H9 (cell line): ENCODE measurements at regions not wholly inside any gene's neighbourhood (a gene's known extent, or its start where the extent isn't known, plus 50 kb on each side); places are given as distances from the start of the nearest gene placed in this dataset.
A peak's percentile ranks its signal among the peaks of the same experiment; 100 is the strongest.

ENCODE experiments used
- DNase-seq: peaks from one replicate; pipeline ENCODE4 v3.0.0-alpha.2; 2017
- H2AFZ ChIP-seq: one replicate; pipeline ENCODE4 v1.6.1; 2013; ENCODE audit warnings: mild to moderate bottlenecking, low read length, control low read depth, moderate library complexity
- H2AK5ac ChIP-seq: 2 replicates; pipeline ENCODE4 v1.6.1; 2013; ENCODE audit warnings: low read length, control low read depth, mixed read lengths; ENCODE audit not compliant: insufficient read length
- H2BK120ac ChIP-seq: one replicate; pipeline ENCODE4 v1.6.1; 2013; ENCODE audit warnings: low read depth, mild to moderate bottlenecking, low read length, control low read depth, inconsistent platforms; ENCODE audit not compliant: poor library complexity, severe bottlenecking
- H2BK12ac ChIP-seq: 2 replicates; pipeline ENCODE4 v1.6.1; 2013; ENCODE audit warnings: low read length, control low read depth, mixed read lengths, low read depth; ENCODE audit not compliant: insufficient read length
- H2BK15ac ChIP-seq: 2 replicates; pipeline ENCODE4 v1.6.1; 2013; ENCODE audit warnings: low read depth, low read length, control low read depth
- H2BK20ac ChIP-seq: one replicate; pipeline ENCODE4 v1.6.1; 2013; ENCODE audit warnings: low read depth, mild to moderate bottlenecking, low read length, control low read depth, inconsistent platforms; ENCODE audit not compliant: poor library complexity, severe bottlenecking
- H2BK5ac ChIP-seq: 2 replicates; pipeline ENCODE4 v1.6.1; 2013; ENCODE audit warnings: low read length, control low read depth, mixed read lengths; ENCODE audit not compliant: insufficient read length
- H3K14ac ChIP-seq: 2 replicates; pipeline ENCODE4 v1.6.1; 2013; ENCODE audit warnings: low read length, control low read depth; ENCODE audit not compliant: insufficient read depth
- H3K18ac ChIP-seq: 2 replicates; pipeline ENCODE4 v1.6.1; 2013; ENCODE audit warnings: low read depth, mild to moderate bottlenecking, mixed read lengths, low read length, control low read depth; ENCODE audit not compliant: insufficient read length
- H3K23ac ChIP-seq: 2 replicates; pipeline ENCODE4 v1.6.1; 2013; ENCODE audit warnings: low read length, control low read depth, mixed read lengths, low read depth; ENCODE audit not compliant: insufficient read length
- H3K23me2 ChIP-seq: 2 replicates; pipeline ENCODE4 v1.6.1; 2013; ENCODE audit warnings: low read depth, mild to moderate bottlenecking, mixed read lengths, low read length, control low read depth; ENCODE audit not compliant: insufficient read length, poor library complexity, severe bottlenecking
- H3K27ac ChIP-seq: 2 replicates; pipeline ENCODE4 v1.5.1; 2013; ENCODE audit warnings: low read length, control low read depth, mixed read lengths, low read depth; ENCODE audit not compliant: insufficient read length
- H3K27me3 ChIP-seq: 2 replicates; pipeline ENCODE4 v1.6.1; 2013; ENCODE audit warnings: low read length, control low read depth, inconsistent platforms; ENCODE audit not compliant: insufficient read depth
- H3K4ac ChIP-seq: 2 replicates; pipeline ENCODE4 v1.6.1; 2013; ENCODE audit warnings: low read depth, mild to moderate bottlenecking, control low read depth, inconsistent platforms, low read length, moderate library complexity
- H3K4me1 ChIP-seq: 2 replicates; pipeline ENCODE4 v1.6.1; 2013; ENCODE audit warnings: low read length, control low read depth, inconsistent platforms; ENCODE audit not compliant: insufficient read depth
- H3K4me2 ChIP-seq: 2 replicates; pipeline ENCODE4 v1.6.1; 2013; ENCODE audit warnings: low read length, control low read depth, mixed read lengths; ENCODE audit not compliant: insufficient read length, insufficient read depth
- H3K56ac ChIP-seq: 2 replicates; pipeline ENCODE4 v1.6.1; 2013; ENCODE audit warnings: low read depth, mild to moderate bottlenecking, mixed read lengths, low read length, control low read depth; ENCODE audit not compliant: insufficient read length
- H3K79me1 ChIP-seq: 2 replicates; pipeline ENCODE4 v1.6.1; 2013; ENCODE audit warnings: low read depth, mild to moderate bottlenecking, moderate library complexity, low read length, control low read depth, inconsistent platforms; ENCODE audit not compliant: insufficient read depth, poor library complexity, severe bottlenecking
- H3K79me2 ChIP-seq: 2 replicates; pipeline ENCODE4 v1.6.1; 2013; ENCODE audit warnings: low read length, control low read depth, inconsistent platforms; ENCODE audit not compliant: insufficient read depth
- H3K9ac ChIP-seq: 2 replicates; pipeline ENCODE4 v1.6.1; 2013; ENCODE audit warnings: low read length, control low read depth, mixed read lengths; ENCODE audit not compliant: insufficient read length; ENCODE audit errors: extremely low read depth
- H3K9me3 ChIP-seq: one replicate; pipeline ENCODE4 v1.6.1; 2013; ENCODE audit warnings: low read depth, low read length, inconsistent platforms; ENCODE audit not compliant: control insufficient read depth
- H3T11ph ChIP-seq: one replicate; pipeline ENCODE4 v1.6.1; 2013; ENCODE audit warnings: mild to moderate bottlenecking, low read length, control low read depth, inconsistent platforms
- H4K20me1 ChIP-seq: one replicate; pipeline ENCODE4 v1.6.1; 2013; ENCODE audit not compliant: control insufficient read depth, insufficient read length, insufficient read depth
- H4K5ac ChIP-seq: 2 replicates; pipeline ENCODE4 v1.6.1; 2013; ENCODE audit warnings: low read depth, mild to moderate bottlenecking, mixed read lengths, low read length, control low read depth; ENCODE audit not compliant: insufficient read length
- H4K8ac ChIP-seq: replicated peaks from 2 replicates; pipeline ENCODE4 v1.6.1; 2013; ENCODE audit warnings: low read length, control low read depth, mixed read lengths, low read depth; ENCODE audit not compliant: insufficient read length
- H4K91ac ChIP-seq: 2 replicates; pipeline ENCODE4 v1.6.1; 2013; ENCODE audit warnings: low read depth, mild to moderate bottlenecking, moderate library complexity, mixed read lengths, low read length, control low read depth; ENCODE audit not compliant: insufficient read length
- H3K27ac Mint-ChIP-seq, 3 experiments: 2 replicates in 2 of 3; 3 replicates in 1 of 3; pipeline ENCODE4 v1.8.0; 2020 to 2021; ENCODE audit warnings: mixed read lengths in 3 of 3, mild to moderate bottlenecking in 1 of 3, moderate library complexity in 1 of 3
- H3K27me3 Mint-ChIP-seq: 2 replicates; pipeline ENCODE4 v1.8.0; 2021; ENCODE audit warnings: low read depth, mild to moderate bottlenecking, moderate library complexity, mixed read lengths
- H3K36me3 Mint-ChIP-seq, 3 experiments: 2 replicates in 2 of 3; 3 replicates in 1 of 3; pipeline ENCODE4 v1.8.0; 2020 to 2021; ENCODE audit warnings: low read depth in 3 of 3, mixed read lengths in 3 of 3; ENCODE audit not compliant: insufficient read depth in 1 of 3
- H3K4me1 Mint-ChIP-seq, 2 experiments: 2 replicates each; pipeline ENCODE4 v1.8.0; 2020; ENCODE audit warnings: mixed read lengths in 2 of 2
- H3K4me3 Mint-ChIP-seq, 2 experiments: 2 replicates in 1 of 2; 3 replicates in 1 of 2; pipeline ENCODE4 v1.8.0; 2020 to 2021; ENCODE audit warnings: mild to moderate bottlenecking in 2 of 2, mixed read lengths in 2 of 2, moderate library complexity in 1 of 2
- H3K9me3 Mint-ChIP-seq, 2 experiments: 2 replicates in 1 of 2; 3 replicates in 1 of 2; pipeline ENCODE4 v1.8.0; 2020; ENCODE audit warnings: mild to moderate bottlenecking in 2 of 2, mixed read lengths in 2 of 2, moderate library complexity in 1 of 2
- CTCF ChIP-seq: fragments of 200-600 bp; sonication (generic); conservative IDR thresholded peaks from 3 replicates; pipeline ENCODE4 v1.8.0; 2021; ENCODE audit warnings: antibody characterized with exemption, mild to moderate bottlenecking
- WGBS: extraction: QIAGEN DNeasy Blood & Tissue Kit; methylation state at CpG from one replicate; pipeline ENCODE4 v1.1.7; 2013; ENCODE audit warnings: missing lambda C conversion rate, low lambda C conversion rate, mixed read lengths; ENCODE audit not compliant: insufficient read length; ENCODE audit errors: extremely low coverage; 5-methylcytosine and 5-hydroxymethylcytosine counted together

DNA sequence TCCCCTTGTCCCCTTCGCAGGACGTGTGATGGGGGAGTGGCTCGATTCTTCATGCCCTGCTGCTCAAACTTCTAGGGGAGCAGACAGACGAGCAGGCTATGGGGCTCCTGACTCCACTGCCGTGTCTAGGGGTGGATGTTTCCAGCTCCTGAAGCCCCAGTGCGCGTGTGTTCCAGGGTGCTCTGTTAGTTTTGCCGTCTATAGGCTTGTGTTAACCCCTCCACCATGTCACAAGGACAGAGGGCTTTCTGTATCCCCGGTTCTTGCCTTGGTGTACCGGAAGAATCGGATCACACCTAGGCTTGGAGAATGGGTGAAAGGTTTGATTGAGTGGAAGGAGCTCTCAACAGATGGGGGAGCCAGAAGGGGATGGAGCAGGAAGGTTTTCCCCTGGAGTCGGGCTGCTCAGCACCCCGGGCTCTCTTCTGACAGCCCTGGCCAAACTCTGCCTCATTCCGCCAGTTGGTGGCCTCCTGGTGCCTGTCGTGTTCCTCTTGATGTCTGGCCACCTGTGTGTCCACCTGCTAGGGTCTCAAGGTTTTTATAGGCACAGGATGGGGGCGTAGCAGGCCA lies 810.7 kb downstream of the BRD1 start:
- H2AFZ ChIP-seq, result no peak overlapping the region
- H3K27ac Mint-ChIP-seq, result peak overlapping the region in 1 of 3 experiments; percentile 74; a peak in 1 of 7 replicates
- no peak overlapping the region for H3K23ac ChIP-seq
- no peaks in the 10 kb centered on the region for H3K23me2 ChIP-seq
- no peak overlapping the region for H4K91ac ChIP-seq
- H3K9me3 Mint-ChIP-seq, result no peaks in the 10 kb centered on the region; a peak in 1 of 5 replicates
- H3K4me3 Mint-ChIP-seq, result no peak overlapping the region
- DNase-seq, result peak; percentile 24
- H3K56ac ChIP-seq, result no peak overlapping the region
- H2BK5ac ChIP-seq, result no peak overlapping the region
- H3K27ac ChIP-seq, result no peak overlapping the region
- no peak overlapping the region for H4K8ac ChIP-seq
- no peak for TF ChIP-seq CTCF
- no CpG with 5 or more reads among the region's 16 CpGs for WGBS
- H2BK15ac ChIP-seq, result no peak overlapping the region
- no peaks in the 10 kb centered on the region for H3K79me1 ChIP-seq
- H3K4ac ChIP-seq, result no peak overlapping the region
- H3K36me3 Mint-ChIP-seq, result no peaks in the 10 kb centered on the region
- no peaks in the 10 kb centered on the region for H4K20me1 ChIP-seq
- no peak overlapping the region for H2BK20ac ChIP-seq
- H3K4me1 Mint-ChIP-seq, result peaks cover 2 to 5% of the 10 kb centered on the region in 2 experiments; a peak in 1 of 4 replicates
- no peak overlapping the region for H3K9ac ChIP-seq
- no peak overlapping the region for H3K18ac ChIP-seq
- no peaks in the 10 kb centered on the region; the same call in none of the 2 replicates for H3K27me3 Mint-ChIP-seq
- H2BK120ac ChIP-seq, result no peak overlapping the region
- H3K79me2 ChIP-seq, result no peaks in the 10 kb centered on the region
- H2BK12ac ChIP-seq, result no peak overlapping the region
- no peak overlapping the region for H4K5ac ChIP-seq
- H3K14ac ChIP-seq, result no peak overlapping the region
- no peak overlapping the region for H2AK5ac ChIP-seq
- H3K4me2 ChIP-seq, result no peak overlapping the region
- no peaks in the 10 kb centered on the region for H3K27me3 ChIP-seq
- no peak overlapping the region for H3T11ph ChIP-seq
- H3K9me3 ChIP-seq, result no peaks in the 10 kb centered on the region
- H3K4me1 ChIP-seq, result no peaks in the 10 kb centered on the region
